Upper lobe of left lung (tissue), 6 donors: ENCODE measurements at regions not wholly inside any gene's neighbourhood (a gene's known extent, or its start where the extent isn't known, plus 50 kb on each side); places are given as distances from the start of the nearest gene placed in this dataset.

Experiments used
- ATAC-seq, 2 donors: fragments of 200-7000 bp; cut with Tn5 transposase; one replicate each; pipeline ENCODE4 v1.9.1; 2022; ENCODE audit warnings: mild to moderate bottlenecking in 2 of 2, moderate library complexity in 2 of 2; ENCODE audit not compliant: low FRiP score in 2 of 2
- DNase-seq, 2 donors: peaks; one replicate each; pipeline ENCODE4 v3.0.0-alpha.2; 2019 to 2020
- H3K27ac ChIP-seq, 4 donors: fragments of 200-600 bp; sonication (generic); one replicate each; pipeline ENCODE4 v1.5.1; 2016 to 2019
- H3K27me3 ChIP-seq, 4 donors: fragments of 200-600 bp; sonication (generic); one replicate each; pipeline ENCODE4 v1.5.1; 2017 to 2019
- H3K36me3 ChIP-seq, 4 donors: fragments of 200-600 bp; sonication (generic); one replicate each; pipeline ENCODE4 v1.5.1; 2016 to 2019
- H3K4me1 ChIP-seq, 4 donors: fragments of 200-600 bp; sonication (generic); one replicate each; pipeline ENCODE4 v1.5.1; 2018 to 2019
- H3K4me3 ChIP-seq, 4 donors: fragments of 200-600 bp; sonication (generic); one replicate each; pipeline ENCODE4 v1.5.1; 2017 to 2019; ENCODE audit warnings: mild to moderate bottlenecking in 2 of 4, moderate library complexity in 1 of 4
- H3K9me3 ChIP-seq, 4 donors: fragments of 200-600 bp; sonication (generic); one replicate each; pipeline ENCODE4 v1.5.1; 2018 to 2019
- CTCF ChIP-seq, 6 experiments: fragments of 450-650 bp in 4 of 6; fragments of 200-600 bp in 2 of 6; sonication (generic) in 2 of 6; IDR thresholded peaks; one replicate each; pipeline ENCODE4 v1.5.1; 2016 to 2019; ENCODE audit warnings: antibody characterized with exemption in 6 of 6
- EP300 ChIP-seq, 4 donors: sonication (generic); formaldehyde crosslinking; IDR thresholded peaks; one replicate each; pipeline ENCODE4 v1.5.1; 2017; ENCODE audit warnings: antibody characterized with exemption in 4 of 4, control low read depth in 2 of 4
- POLR2A ChIP-seq, 4 donors: fragments of 450-650 bp; IDR thresholded peaks; one replicate each; pipeline ENCODE4 v1.5.1; 2016 to 2017; ENCODE audit warnings: antibody characterized with exemption in 4 of 4, mild to moderate bottlenecking in 2 of 4
- POLR2AphosphoS5 ChIP-seq, 2 donors: sonication (generic); formaldehyde crosslinking; IDR thresholded peaks; one replicate each; pipeline ENCODE4 v1.5.1; 2017; ENCODE audit warnings: antibody characterized with exemption in 2 of 2
- WGBS, 2 donors: methylation state at CpG; one replicate each; pipeline ENCODE4 v1.1.5; 2017 to 2018; 5-methylcytosine and 5-hydroxymethylcytosine counted together
- donor health status: DM: no; HTN: no; CAD: no; lungs with moderate emphysema.
- donor health status: DM: no; HTN: yes; CAD: no; lungs with severe emphysema.

GRCh38 chr2:21910832-21911507 lies 787.2 kb downstream of the TDRD15 start:
- Histone ChIP-seq H3K36me3 (no peaks in the 10 kb centered on the region), H3K9me3 (no peaks in the 10 kb centered on the region), H3K27me3 (no peaks in the 10 kb centered on the region), H3K4me3 (no peak overlapping the region), H3K27ac (no peak overlapping the region), H3K4me1 (no peaks in the 10 kb centered on the region)
- WGBS, 2 donors = 74 to 87% methylated on average over 5 to 6 of the region's 6 CpGs
- no peak for ATAC-seq
- DNase-seq = no peak
- no peak for TF ChIP-seq POLR2A (IDR thresholded peaks at IDR 0.05)
- TF ChIP-seq EP300 (IDR thresholded peaks at IDR 0.05) = no peak
- TF ChIP-seq POLR2AphosphoS5 (IDR thresholded peaks at IDR 0.05) = no peak
- no peak for TF ChIP-seq CTCF (IDR thresholded peaks at IDR 0.05)

GRCh38 chr2:21912405-21912804 lies 788.6 kb downstream of the TDRD15 start:
- H3K27me3 ChIP-seq = no peaks in the 10 kb centered on the region
- TF ChIP-seq POLR2A (IDR thresholded peaks at IDR 0.05) (no peak), EP300 (IDR thresholded peaks at IDR 0.05) (no peak), POLR2AphosphoS5 (IDR thresholded peaks at IDR 0.05) (no peak), CTCF (IDR thresholded peaks at IDR 0.05) (no peak)
- no peaks in the 10 kb centered on the region for H3K36me3 ChIP-seq
- H3K4me1 ChIP-seq = no peaks in the 10 kb centered on the region
- 73 to 76% methylated on average over 3 of the region's 3 CpGs for WGBS, 2 donors
- no peak overlapping the region for H3K27ac ChIP-seq
- H3K9me3 ChIP-seq = no peaks in the 10 kb centered on the region
- ATAC-seq = no peak
- no peak for DNase-seq
- no peak overlapping the region for H3K4me3 ChIP-seq

GRCh38 chr2:21915201-21915600 lies 791.4 kb downstream of the TDRD15 start:
- 91 to 97% methylated on average over 1 of the region's 1 CpG for WGBS, 2 donors
- Histone ChIP-seq H3K9me3 (no peaks in the 10 kb centered on the region), H3K27me3 (no peaks in the 10 kb centered on the region), H3K27ac (no peak overlapping the region), H3K4me1 (no peaks in the 10 kb centered on the region), H3K36me3 (no peaks in the 10 kb centered on the region), H3K4me3 (no peak overlapping the region)
- TF ChIP-seq POLR2A (IDR thresholded peaks at IDR 0.05) (no peak), CTCF (IDR thresholded peaks at IDR 0.05) (no peak), EP300 (IDR thresholded peaks at IDR 0.05) (no peak), POLR2AphosphoS5 (IDR thresholded peaks at IDR 0.05) (no peak)
- DNase-seq (no peak), ATAC-seq (no peak)

GRCh38 chr2:21916934-21917522 lies 793.3 kb downstream of the TDRD15 start:
- ATAC-seq = no peak
- Histone ChIP-seq H3K36me3 (no peaks in the 10 kb centered on the region), H3K4me3 (no peak overlapping the region), H3K27ac (no peak overlapping the region), H3K4me1 (no peaks in the 10 kb centered on the region), H3K9me3 (no peaks in the 10 kb centered on the region), H3K27me3 (no peaks in the 10 kb centered on the region)
- WGBS, 2 donors = 49 to 54% methylated on average over 6 of the region's 6 CpGs
- no peak for DNase-seq
- TF ChIP-seq POLR2A (IDR thresholded peaks at IDR 0.05) = no peak
- no peak for TF ChIP-seq EP300 (IDR thresholded peaks at IDR 0.05)
- TF ChIP-seq POLR2AphosphoS5 (IDR thresholded peaks at IDR 0.05) = no peak

- Histone ChIP-seq H3K27me3 (no peaks in the 10 kb centered on the region), H3K4me3 (no peak overlapping the region), H3K4me1 (no peaks in the 10 kb centered on the region), H3K36me3 (no peaks in the 10 kb centered on the region), H3K9me3 (peaks cover 3 to 13% (median 5%) of the 10 kb centered on the region in 4 donors), H3K27ac (no peak overlapping the region)
- ATAC-seq (no peak), DNase-seq (no peak)
- 69 to 75% methylated on average over 4 of the region's 4 CpGs for WGBS, 2 donors
- TF ChIP-seq POLR2AphosphoS5 (IDR thresholded peaks at IDR 0.05) = no peak
- no peak for TF ChIP-seq EP300 (IDR thresholded peaks at IDR 0.05)
- no peak for TF ChIP-seq POLR2A (IDR thresholded peaks at IDR 0.05)
- TF ChIP-seq CTCF (IDR thresholded peaks at IDR 0.05) = no peak
Measured at GRCh38 chr2:21920721-21921120, 797.0 kb downstream of the TDRD15 start.
